Mammary epithelial cell (primary cell): ENCODE measurements at regions not wholly inside any gene's neighbourhood (a gene's known extent, or its start where the extent isn't known, plus 50 kb on each side); places are given as distances from the start of the nearest gene placed in this dataset.

Experiments
- EZH2 ChIP-seq: IDR thresholded peaks from 2 replicates; pipeline ENCODE4 v1.6.1; 2012; ENCODE audit warnings: low read length, inconsistent platforms, borderline replicate concordance
- TF ChIP-seq, protein P1 (sequence below), 2 donors: IDR thresholded peaks in 1 of 2; conservative IDR thresholded peaks in 1 of 2; 2 replicates each; pipeline ENCODE4 v1.5.1; 2011 to 2012; ENCODE audit warnings: inconsistent platforms in 2 of 2, low read length in 2 of 2, mild to moderate bottlenecking in 2 of 2, control low read depth in 1 of 2, low read depth in 1 of 2; ENCODE audit not compliant: insufficient read depth in 1 of 2; ENCODE audit errors: extremely low read depth in 1 of 2

DNA sequence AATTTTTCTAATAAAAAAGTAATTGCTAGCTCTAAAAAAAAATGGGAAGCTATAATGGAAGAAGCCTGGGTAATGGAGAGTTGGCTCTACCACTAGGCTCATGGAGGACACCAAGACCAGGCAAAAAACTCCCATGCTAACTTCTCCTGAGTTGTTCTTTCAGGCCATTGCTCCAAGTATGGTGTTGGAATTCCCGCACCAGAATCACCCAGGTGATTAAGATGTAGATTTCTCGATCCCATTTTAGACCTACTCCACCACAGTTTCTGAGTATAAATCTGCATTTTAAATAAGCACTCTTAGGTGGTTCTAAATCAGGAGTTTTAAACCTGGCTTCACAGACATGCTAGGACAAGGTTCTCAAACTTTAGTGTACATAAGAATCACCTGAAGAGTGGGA lies 221.0 kb downstream of the EMP1 start:
- TF ChIP-seq, protein P1, sequence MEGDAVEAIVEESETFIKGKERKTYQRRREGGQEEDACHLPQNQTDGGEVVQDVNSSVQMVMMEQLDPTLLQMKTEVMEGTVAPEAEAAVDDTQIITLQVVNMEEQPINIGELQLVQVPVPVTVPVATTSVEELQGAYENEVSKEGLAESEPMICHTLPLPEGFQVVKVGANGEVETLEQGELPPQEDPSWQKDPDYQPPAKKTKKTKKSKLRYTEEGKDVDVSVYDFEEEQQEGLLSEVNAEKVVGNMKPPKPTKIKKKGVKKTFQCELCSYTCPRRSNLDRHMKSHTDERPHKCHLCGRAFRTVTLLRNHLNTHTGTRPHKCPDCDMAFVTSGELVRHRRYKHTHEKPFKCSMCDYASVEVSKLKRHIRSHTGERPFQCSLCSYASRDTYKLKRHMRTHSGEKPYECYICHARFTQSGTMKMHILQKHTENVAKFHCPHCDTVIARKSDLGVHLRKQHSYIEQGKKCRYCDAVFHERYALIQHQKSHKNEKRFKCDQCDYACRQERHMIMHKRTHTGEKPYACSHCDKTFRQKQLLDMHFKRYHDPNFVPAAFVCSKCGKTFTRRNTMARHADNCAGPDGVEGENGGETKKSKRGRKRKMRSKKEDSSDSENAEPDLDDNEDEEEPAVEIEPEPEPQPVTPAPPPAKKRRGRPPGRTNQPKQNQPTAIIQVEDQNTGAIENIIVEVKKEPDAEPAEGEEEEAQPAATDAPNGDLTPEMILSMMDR (conservative IDR thresholded peaks at IDR 0.05 in 1 of 2, IDR thresholded peaks at IDR 0.05 in 1 of 2; ENCODE audit: extremely low read depth in 1 of 2, insufficient read depth in 1 of 2, low read depth in 1 of 2, low read length in 2 of 2), result no peak
- no peak for TF ChIP-seq EZH2
